ENCODE measurements at regions not wholly inside any gene's neighbourhood (a gene's known extent, or its start where the extent isn't known, plus 50 kb on each side); places are given as distances from the start of the nearest gene placed in this dataset.

- DNase-seq, result no peak
Observed at GRCh38 chr18:41617647-41618046, 337.4 kb upstream of the PIK3C3 start.

- no peak for DNase-seq
Observed at GRCh38 chr18:41613003-41613609, 341.9 kb upstream of the PIK3C3 start.

DNA sequence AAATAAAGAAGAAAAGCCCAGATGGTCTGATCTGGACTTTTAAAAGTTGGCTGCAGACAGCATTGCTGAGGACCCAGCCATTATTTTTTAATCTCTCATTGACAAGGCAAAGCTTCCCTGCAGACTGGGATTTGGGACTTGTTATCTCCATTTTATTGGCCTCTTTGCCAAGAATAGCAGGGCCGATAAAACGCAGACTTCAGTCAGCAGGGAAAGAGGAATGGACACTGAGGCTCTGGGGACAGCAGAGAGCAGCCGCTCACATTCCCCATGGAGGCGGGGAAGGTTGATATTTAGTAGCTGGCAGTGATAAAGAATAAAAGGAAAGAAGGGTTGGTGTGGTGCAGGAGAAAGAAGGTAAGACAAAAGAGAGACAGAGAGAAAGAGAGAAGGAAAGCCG is 350.1 kb upstream of the PIK3C3 start:
- DNase-seq, result no peak

DNA sequence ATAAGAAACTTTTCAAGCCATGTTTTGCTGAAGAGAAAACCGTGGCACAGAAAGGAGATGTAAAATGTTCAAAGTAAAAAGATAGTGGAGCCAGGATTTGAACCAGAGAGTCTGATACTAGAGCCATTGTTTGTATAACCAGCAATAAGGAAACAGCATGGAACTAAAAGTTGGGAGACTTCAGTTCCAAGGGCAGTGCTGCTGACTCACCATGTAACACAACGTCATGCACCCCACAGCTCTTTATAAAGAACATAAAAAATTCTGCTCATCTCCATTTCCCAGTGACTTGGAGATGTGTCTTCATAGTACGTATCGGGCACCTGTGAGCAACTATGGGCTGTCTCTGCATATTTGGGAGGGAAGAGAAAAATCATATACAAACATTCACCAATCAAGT is 353.0 kb upstream of the PIK3C3 start:
- no peak for DNase-seq

GRCh38 chr18:41600693-41601391 is 354.2 kb upstream of the PIK3C3 start:
- no peak for DNase-seq

GRCh38 chr18:41599466-41599865 is 355.6 kb upstream of the PIK3C3 start:
- DNase-seq, result no peak

- DNase-seq, result no peak
Observed at GRCh38 chr18:41594582-41594981, 360.5 kb upstream of the PIK3C3 start.

GRCh38 chr18:41593171-41593675 is 361.8 kb upstream of the PIK3C3 start:
- no peak for DNase-seq

DNA sequence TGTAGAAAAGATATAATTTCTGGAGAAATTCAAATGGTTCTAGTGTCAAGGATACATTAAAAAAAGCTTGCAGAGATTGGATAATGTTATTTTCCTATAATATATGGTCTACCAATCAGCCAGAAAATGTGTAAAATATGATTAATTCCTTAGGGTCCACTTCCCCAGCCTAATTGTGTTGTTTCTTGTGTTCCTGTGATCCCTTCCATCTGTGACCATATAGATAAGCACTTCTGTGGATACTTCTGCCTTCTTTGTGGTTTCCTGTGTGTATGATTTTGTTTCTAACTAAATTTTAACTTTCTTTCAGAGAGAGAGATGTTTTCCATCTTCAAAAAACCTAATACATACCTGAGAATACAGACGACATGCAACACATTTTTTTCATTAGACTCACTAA is 367.1 kb upstream of the PIK3C3 start:
- DNase-seq, result no peak

GRCh38 chr18:41585512-41585911 is 369.5 kb upstream of the PIK3C3 start:
- DNase-seq, result no peak

DNA sequence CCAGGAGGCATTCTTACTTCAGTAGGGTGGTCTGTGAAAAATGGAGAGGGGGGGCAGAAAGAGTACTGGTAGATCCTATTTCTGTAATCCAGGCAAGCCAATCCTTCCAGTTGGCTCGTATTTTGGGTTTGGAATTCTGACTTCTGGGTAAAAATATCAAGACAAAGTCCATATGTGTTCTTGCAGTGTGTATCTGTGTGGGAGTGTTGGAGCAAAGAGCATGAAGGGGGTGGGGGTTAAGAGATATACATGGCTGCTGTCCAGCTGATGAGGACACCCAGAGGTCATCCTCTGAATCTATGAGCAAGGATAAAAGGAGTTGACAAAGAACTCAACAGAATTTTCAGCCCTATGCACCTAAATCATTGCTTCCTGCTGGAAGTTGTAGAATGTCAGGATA is 375.8 kb upstream of the PIK3C3 start:
- no peak for DNase-seq

DNA sequence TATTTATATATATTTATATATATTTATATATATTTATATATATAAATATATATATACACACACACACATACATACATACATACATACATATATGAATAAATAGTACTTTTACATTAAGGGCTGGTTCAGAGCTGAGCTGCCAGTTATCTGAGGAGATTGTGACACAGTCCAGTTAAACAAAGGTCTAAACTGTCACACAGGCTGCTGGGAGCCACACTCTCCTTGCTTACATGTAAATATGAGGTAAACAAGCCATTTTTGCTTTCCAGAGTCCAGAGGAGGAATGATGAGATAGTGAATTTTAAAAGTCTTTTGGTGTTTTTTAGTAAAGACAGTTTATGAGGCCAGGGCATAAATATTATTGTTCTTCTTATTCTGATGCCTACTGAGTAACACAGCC is 377.5 kb upstream of the PIK3C3 start:
- DNase-seq, result no peak

GRCh38 chr18:41576643-41577042 is 378.4 kb upstream of the PIK3C3 start:
- DNase-seq, result no peak

GRCh38 chr18:41569867-41570266 is 385.2 kb upstream of the PIK3C3 start:
- DNase-seq, result no peak

DNA sequence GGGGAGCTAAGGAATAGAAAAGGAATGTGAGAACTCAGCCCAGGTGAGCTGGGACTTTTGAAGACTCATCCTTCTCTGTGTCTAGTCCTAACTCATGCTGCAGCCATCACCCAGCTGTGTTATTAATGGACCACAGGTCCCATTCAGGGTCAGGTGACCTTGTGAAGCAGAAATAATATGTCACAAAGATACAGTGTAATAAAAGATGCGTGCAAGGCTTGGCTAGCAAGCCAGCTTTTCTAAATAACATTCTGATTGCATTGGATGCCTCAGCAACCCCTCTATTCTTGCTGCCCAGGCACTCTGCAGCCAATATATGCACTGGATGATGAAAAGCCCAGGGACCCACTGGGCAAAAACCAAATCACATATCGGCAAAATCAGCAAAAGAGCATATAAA is 393.1 kb upstream of the PIK3C3 start:
- DNase-seq, result no peak

DNA sequence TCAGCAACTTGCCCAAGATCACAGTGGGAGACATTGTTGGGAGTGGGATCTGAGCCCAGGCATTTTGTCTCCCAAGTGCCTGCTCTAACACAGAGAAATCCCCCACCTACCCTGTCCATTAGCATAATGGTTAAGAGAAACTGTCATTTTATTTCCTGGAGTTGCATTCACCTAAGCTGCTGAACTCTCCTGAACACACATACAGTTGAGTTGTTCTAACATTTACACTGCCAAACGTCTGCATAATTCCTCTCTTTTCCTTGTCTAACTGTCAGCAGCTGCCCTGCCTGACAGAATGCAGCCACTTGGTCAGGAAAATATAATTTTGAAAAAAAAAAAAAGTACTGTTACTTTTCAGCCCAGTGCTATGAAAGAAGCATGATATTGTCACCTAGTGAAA is 396.3 kb upstream of the PIK3C3 start:
- no peak for DNase-seq

DNA sequence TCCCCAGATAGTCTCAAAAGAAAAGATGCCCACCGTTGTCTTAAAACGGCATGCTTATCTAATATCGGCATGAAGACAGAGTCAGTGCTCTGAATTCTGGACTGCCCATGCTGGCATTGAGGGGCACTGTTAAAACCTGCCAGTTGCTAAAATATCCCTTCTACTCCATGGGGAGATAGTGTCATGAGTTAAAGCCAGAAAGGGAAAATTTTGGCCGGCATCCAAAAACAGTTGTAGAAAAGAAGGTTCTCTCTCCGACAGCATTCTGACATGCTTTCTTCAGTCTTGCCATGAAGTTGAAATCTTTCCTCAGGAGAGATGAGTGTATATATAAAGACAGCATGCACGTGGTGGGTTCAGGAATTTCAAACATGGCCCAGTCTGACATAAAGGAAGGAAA is 401.3 kb upstream of the PIK3C3 start:
- no peak for DNase-seq

DNA sequence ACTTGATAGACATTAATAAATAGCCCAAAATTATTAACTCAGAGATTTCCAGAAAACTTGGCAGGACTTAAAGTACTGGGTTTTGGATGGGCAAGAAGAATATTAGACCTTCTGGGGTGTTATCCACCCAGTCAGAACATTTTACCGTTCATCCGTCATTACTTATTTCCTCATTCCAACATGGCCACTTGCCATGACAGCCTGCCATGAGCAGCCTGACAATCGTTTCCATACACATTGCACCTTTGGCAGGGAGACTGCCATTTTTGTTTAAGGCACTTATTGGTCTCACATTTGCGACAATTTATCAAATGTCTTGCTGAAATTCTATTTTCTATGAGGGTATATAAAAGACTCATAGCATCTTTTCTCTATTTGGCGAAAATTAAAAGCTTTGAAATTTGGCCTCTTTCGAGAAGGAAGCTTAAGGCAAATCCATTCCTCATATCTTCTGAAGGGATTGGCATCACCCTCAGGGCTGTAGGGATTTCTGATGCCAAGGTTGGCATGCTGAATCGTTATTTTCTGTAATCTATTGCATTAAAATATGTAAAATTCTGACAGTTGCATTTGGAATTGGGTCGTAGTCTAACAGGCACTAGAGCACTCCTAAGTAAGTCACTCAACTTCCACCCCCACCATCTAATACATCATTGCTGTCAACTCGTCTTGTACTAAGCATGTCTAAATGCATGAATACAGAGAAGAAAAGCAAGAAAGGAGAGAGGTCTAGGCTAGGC is 406.3 kb upstream of the PIK3C3 start:
- no peak for DNase-seq

- no peak for DNase-seq
Observed at GRCh38 chr18:41545091-41545888, 409.7 kb upstream of the PIK3C3 start.

GRCh38 chr18:41543815-41544214 is 411.2 kb upstream of the PIK3C3 start:
- DNase-seq, result no peak

GRCh38 chr18:41540237-41540871 is 414.7 kb upstream of the PIK3C3 start:
- DNase-seq, result no peak

DNA sequence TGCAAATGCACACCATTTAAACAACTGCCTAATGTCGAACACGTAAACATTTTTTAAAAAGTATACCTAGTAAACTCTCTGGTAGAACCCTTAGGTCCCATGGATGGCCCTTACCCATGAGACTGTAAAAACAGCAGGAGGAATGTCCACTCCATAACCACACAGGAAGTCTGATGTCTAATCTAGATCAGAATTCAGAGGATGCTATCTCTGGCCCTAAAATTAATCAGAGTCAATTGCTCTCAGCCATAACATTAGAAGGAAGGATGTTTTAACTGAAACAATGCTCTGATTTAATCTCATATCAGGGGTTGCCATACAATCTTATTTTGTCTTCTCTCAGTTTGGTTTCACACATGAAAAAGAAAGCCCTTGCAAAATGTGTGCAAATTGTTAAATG is 416.3 kb upstream of the PIK3C3 start:
- no peak for DNase-seq

- no peak for DNase-seq
Observed at GRCh38 chr18:41537666-41538065, 417.4 kb upstream of the PIK3C3 start.

Measured in GDM1 (cell line).